HEK293 (cell line): ENCODE measurements at regions not wholly inside any gene's neighbourhood (a gene's known extent, or its start where the extent isn't known, plus 50 kb on each side); places are given as distances from the start of the nearest gene placed in this dataset.

Experiments
- PRDM1 ChIP-seq: fragments of 450-650 bp; formaldehyde crosslinking; IDR thresholded peaks from 2 replicates; pipeline ENCODE4; 2016; ENCODE audit warnings: missing biosample characterization, missing genetic modification characterization
- ZNF184 ChIP-seq: fragments of 450-650 bp; IDR thresholded peaks from 2 replicates; pipeline ENCODE4 v1.5.1; 2018; ENCODE audit warnings: missing biosample characterization, mild to moderate bottlenecking, missing genetic modification characterization
- ZNF366 ChIP-seq: fragments of 450-650 bp; formaldehyde crosslinking; conservative IDR thresholded peaks from 2 replicates; pipeline ENCODE4 v1.5.1; 2016; ENCODE audit warnings: missing biosample characterization, missing genetic modification characterization
- ZNF510 ChIP-seq: fragments of 450-650 bp; formaldehyde crosslinking; IDR thresholded peaks from 2 replicates; pipeline ENCODE4 v1.5.1; 2018; ENCODE audit warnings: mild to moderate bottlenecking, missing genetic modification characterization, missing biosample characterization; ENCODE audit not compliant: insufficient replicate concordance
- TF ChIP-seq, protein P1 (sequence below): fragments of 450-650 bp; formaldehyde crosslinking; optimal IDR thresholded peaks from 2 replicates; pipeline ENCODE3; 2016; ENCODE audit warnings: missing biosample characterization, mild to moderate bottlenecking, missing genetic modification characterization
- TF ChIP-seq, protein P2 (sequence below): fragments of 450-650 bp; formaldehyde crosslinking; IDR thresholded peaks from 2 replicates; pipeline ENCODE4 v1.5.1; 2017; ENCODE audit warnings: missing biosample characterization, missing genetic modification characterization
- TF ChIP-seq, protein P3 (sequence below): fragments of 450-650 bp; formaldehyde crosslinking; IDR thresholded peaks from 2 replicates; pipeline ENCODE4 v1.5.1; 2016; ENCODE audit warnings: missing biosample characterization, missing genetic modification characterization

DNA sequence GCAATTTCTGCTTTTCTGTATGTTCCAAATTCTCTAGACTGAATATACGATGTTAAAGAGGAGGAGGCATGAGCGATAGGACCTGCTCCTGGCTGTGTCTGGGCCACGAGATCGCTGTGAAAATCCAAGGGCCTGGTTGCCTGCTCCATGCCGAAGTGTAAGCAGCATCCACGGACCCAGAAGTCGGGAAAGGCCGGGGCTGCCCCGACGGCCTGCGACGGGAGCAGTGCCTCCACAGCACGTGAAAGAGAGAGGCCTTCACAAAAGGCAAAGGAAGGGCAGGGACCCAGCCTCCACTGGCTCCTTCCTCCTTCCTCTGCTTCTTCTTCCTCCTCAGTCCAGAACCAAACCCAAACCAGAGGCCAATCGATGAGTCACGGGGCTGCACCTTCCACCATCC, 122.9 kb upstream of the MGMT start:
- TF ChIP-seq ZNF184 (tag by site-specific recombination) (no peak), ZNF510 (tag by site-specific recombination) (no peak), ZNF366 (no peak), PRDM1 (no peak)
- TF ChIP-seq, protein P1, sequence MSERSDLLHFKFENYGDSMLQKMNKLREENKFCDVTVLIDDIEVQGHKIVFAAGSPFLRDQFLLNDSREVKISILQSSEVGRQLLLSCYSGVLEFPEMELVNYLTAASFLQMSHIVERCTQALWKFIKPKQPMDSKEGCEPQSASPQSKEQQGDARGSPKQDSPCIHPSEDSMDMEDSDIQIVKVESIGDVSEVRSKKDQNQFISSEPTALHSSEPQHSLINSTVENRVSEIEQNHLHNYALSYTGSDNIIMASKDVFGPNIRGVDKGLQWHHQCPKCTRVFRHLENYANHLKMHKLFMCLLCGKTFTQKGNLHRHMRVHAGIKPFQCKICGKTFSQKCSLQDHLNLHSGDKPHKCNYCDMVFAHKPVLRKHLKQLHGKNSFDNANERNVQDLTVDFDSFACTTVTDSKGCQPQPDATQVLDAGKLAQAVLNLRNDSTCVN, result no peak
- TF ChIP-seq, protein P2, sequence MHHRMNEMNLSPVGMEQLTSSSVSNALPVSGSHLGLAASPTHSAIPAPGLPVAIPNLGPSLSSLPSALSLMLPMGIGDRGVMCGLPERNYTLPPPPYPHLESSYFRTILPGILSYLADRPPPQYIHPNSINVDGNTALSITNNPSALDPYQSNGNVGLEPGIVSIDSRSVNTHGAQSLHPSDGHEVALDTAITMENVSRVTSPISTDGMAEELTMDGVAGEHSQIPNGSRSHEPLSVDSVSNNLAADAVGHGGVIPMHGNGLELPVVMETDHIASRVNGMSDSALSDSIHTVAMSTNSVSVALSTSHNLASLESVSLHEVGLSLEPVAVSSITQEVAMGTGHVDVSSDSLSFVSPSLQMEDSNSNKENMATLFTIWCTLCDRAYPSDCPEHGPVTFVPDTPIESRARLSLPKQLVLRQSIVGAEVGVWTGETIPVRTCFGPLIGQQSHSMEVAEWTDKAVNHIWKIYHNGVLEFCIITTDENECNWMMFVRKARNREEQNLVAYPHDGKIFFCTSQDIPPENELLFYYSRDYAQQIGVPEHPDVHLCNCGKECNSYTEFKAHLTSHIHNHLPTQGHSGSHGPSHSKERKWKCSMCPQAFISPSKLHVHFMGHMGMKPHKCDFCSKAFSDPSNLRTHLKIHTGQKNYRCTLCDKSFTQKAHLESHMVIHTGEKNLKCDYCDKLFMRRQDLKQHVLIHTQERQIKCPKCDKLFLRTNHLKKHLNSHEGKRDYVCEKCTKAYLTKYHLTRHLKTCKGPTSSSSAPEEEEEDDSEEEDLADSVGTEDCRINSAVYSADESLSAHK (tag by site-specific recombination), result no peak
- TF ChIP-seq, protein P3, sequence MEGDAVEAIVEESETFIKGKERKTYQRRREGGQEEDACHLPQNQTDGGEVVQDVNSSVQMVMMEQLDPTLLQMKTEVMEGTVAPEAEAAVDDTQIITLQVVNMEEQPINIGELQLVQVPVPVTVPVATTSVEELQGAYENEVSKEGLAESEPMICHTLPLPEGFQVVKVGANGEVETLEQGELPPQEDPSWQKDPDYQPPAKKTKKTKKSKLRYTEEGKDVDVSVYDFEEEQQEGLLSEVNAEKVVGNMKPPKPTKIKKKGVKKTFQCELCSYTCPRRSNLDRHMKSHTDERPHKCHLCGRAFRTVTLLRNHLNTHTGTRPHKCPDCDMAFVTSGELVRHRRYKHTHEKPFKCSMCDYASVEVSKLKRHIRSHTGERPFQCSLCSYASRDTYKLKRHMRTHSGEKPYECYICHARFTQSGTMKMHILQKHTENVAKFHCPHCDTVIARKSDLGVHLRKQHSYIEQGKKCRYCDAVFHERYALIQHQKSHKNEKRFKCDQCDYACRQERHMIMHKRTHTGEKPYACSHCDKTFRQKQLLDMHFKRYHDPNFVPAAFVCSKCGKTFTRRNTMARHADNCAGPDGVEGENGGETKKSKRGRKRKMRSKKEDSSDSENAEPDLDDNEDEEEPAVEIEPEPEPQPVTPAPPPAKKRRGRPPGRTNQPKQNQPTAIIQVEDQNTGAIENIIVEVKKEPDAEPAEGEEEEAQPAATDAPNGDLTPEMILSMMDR (tag by site-specific recombination), result no peak
